GM19035 (cell line): ENCODE measurements at regions not wholly inside any gene's neighbourhood (a gene's known extent, or its start where the extent isn't known, plus 50 kb on each side); places are given as distances from the start of the nearest gene placed in this dataset.

Experiments used
- ATAC-seq: cut with Tn5 transposase; IDR thresholded peaks from one replicate; pipeline ENCODE4 v1.9.1; 2021; ENCODE audit not compliant: unreplicated experiment

DNA sequence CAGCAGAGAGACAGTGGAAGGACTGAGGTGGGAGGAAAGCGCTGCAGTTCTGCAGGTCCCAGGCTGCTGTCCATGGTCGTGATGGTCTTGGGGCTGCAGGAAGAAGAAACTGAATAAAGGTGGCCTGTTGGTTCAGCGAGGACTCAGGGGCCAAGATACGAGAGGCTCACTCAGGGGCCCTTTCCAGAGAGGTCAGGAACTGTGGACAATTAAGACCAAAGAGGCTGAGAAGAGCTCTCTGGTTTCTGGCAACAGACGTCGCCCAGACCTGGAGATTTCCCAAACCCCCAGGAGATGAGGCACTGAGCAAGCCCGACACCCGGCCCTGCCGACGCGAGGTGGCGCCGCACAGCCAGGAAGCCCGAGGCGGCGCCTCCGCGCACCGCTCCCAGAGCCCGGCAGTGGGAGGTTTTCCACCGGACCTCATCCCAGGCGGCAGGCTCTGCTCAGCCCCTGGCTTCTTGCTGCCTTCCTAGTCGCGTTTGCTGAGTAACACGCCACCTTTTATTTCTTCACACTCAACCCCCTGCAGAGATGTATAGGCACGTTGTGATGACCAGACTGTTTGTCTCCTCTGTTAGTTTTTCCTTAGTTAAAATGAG is 56.4 kb upstream of the ARRDC4 start:
- no peak for ATAC-seq

DNA sequence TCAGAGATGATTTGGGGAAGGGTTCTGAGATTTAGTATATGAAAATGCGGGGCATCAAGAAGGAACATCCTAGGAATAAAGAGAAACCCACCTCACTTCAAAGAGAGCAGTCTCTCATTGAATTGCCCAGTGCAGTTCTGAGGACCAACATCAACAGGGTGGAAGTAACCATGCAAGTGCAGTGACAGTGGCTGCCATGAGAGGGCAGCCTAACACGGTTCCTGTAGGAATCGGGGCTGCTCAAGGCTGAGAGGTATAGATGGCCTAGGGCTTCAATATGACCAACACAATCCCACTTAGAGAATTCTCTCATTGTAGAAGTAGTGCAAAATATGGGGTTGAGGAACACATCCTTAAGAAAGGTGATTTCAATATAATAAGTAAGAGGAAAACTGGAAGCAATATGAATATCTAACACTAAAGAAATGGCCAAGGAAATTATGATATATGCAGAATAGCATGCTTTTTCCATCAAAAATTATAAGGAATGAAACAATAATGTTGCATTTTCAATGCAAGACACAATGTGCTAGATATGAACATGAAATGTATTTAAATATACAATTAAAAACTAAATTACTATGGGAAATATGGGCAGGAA is 51.1 kb upstream of the ARRDC4 start:
- peak; percentile 98 for ATAC-seq
